ENCODE measurements at regions not wholly inside any gene's neighbourhood (a gene's known extent, or its start where the extent isn't known, plus 50 kb on each side); places are given as distances from the start of the nearest gene placed in this dataset.

- DNase-seq (ENCODE audit: low read depth), result no peak
Measured at GRCh38 chr1:65097076-65097475, 50.9 kb upstream of the AK4 start.

Measured in T follicular helper cell (primary cell).